Kidney epithelial cell (primary cell): ENCODE measurements at regions not wholly inside any gene's neighbourhood (a gene's known extent, or its start where the extent isn't known, plus 50 kb on each side); places are given as distances from the start of the nearest gene placed in this dataset.

Experiments
- DNase-seq: peaks from one replicate; pipeline ENCODE4 v3.0.0-alpha.2; 2010; ENCODE audit warnings: low read depth
- H3K27me3 ChIP-seq: 2 replicates; pipeline ENCODE4 v1.6.0; 2011; ENCODE audit warnings: low read length; ENCODE audit not compliant: control insufficient read depth, insufficient read depth
- H3K36me3 ChIP-seq: 2 replicates; pipeline ENCODE4 v1.5.1; 2011; ENCODE audit warnings: low read length; ENCODE audit not compliant: control insufficient read depth, insufficient read depth
- H3K4me3 ChIP-seq: 2 replicates; pipeline ENCODE4 v1.5.1; 2011; ENCODE audit warnings: low read depth, mild to moderate bottlenecking, control low read depth, low read length
- TF ChIP-seq, protein P1 (sequence below): IDR thresholded peaks from 2 replicates; pipeline ENCODE4 v1.5.1; 2011; ENCODE audit warnings: mild to moderate bottlenecking, moderate library complexity, low read length, control low read depth, inconsistent platforms; ENCODE audit not compliant: insufficient read depth, poor library complexity, severe bottlenecking

- TF ChIP-seq, protein P1, sequence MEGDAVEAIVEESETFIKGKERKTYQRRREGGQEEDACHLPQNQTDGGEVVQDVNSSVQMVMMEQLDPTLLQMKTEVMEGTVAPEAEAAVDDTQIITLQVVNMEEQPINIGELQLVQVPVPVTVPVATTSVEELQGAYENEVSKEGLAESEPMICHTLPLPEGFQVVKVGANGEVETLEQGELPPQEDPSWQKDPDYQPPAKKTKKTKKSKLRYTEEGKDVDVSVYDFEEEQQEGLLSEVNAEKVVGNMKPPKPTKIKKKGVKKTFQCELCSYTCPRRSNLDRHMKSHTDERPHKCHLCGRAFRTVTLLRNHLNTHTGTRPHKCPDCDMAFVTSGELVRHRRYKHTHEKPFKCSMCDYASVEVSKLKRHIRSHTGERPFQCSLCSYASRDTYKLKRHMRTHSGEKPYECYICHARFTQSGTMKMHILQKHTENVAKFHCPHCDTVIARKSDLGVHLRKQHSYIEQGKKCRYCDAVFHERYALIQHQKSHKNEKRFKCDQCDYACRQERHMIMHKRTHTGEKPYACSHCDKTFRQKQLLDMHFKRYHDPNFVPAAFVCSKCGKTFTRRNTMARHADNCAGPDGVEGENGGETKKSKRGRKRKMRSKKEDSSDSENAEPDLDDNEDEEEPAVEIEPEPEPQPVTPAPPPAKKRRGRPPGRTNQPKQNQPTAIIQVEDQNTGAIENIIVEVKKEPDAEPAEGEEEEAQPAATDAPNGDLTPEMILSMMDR: peak; percentile 49
- no peak for DNase-seq
- no peaks in the 10 kb centered on the region for H3K27me3 ChIP-seq
- H3K4me3 ChIP-seq: no peak overlapping the region
- H3K36me3 ChIP-seq: no peaks in the 10 kb centered on the region
Measured at GRCh38 chr3:116614795-116615362, 94.7 kb upstream of the TUSC7 start.

GRCh38 chr3:116618138-116618537 lies 91.4 kb upstream of the TUSC7 start:
- H3K36me3 ChIP-seq: no peaks in the 10 kb centered on the region
- TF ChIP-seq, protein P1: no peak
- H3K4me3 ChIP-seq: no peak overlapping the region
- no peaks in the 10 kb centered on the region for H3K27me3 ChIP-seq
- DNase-seq: no peak

DNA sequence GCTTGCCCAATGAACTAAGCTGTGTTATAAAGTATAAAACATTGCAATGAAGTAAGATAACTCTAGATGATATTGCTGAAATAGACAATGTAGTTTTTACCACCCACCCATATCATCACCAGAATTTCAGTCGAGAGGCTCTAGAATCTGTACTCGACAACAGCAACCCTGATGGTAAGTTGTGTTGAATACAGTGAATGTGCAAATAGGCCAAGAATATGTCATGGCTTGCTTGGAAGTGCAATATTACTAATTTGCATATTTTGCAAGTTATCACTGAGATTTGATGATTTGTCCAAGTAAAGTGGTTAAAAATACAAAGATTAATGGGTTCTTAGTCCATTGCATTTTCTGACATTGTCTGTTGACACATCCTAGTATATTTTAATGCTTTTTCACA lies 90.6 kb upstream of the TUSC7 start:
- DNase-seq: no peak

GRCh38 chr3:116630494-116630893 lies 79.1 kb upstream of the TUSC7 start:
- Histone ChIP-seq H3K27me3 (no peaks in the 10 kb centered on the region), H3K4me3 (no peak overlapping the region), H3K36me3 (no peaks in the 10 kb centered on the region)
- no peak for DNase-seq
- TF ChIP-seq, protein P1: no peak

More for the DNA sequence above, 90.6 kb upstream of the TUSC7 start:
- H3K27me3 ChIP-seq: no peaks in the 10 kb centered on the region
- no peaks in the 10 kb centered on the region for H3K36me3 ChIP-seq
- TF ChIP-seq, protein P1: no peak
- H3K4me3 ChIP-seq: no peak overlapping the region

- Histone ChIP-seq H3K36me3 (no peaks in the 10 kb centered on the region), H3K4me3 (no peak overlapping the region), H3K27me3 (no peaks in the 10 kb centered on the region)
- TF ChIP-seq, protein P1: no peak
- no peak for DNase-seq
Measured at GRCh38 chr3:116639641-116640040, 69.9 kb upstream of the TUSC7 start.

DNA sequence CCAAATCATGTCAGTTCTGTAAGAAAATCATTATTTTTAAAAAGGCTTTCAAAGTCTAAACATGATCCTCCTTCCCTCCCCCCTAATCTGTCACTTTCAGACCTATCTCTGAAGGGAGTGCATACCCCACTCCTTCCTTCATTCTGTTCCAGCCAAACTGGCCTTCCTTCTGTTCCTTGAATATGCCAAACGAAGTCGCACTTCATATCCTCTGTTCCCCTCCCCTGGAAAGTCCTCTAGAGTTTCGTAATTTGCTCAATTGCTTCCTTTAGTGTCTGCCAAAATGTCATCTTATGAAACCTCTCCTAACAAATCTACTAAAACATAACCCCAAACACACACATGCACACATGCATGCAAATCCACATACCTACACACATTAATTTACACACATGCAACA lies 69.5 kb upstream of the TUSC7 start:
- H3K4me3 ChIP-seq: no peak overlapping the region
- TF ChIP-seq, protein P1: no peak
- no peaks in the 10 kb centered on the region for H3K36me3 ChIP-seq
- H3K27me3 ChIP-seq: no peaks in the 10 kb centered on the region
- DNase-seq: no peak
